Gastroesophageal sphincter (tissue), 3 donors: ENCODE measurements at regions not wholly inside any gene's neighbourhood (a gene's known extent, or its start where the extent isn't known, plus 50 kb on each side); places are given as distances from the start of the nearest gene placed in this dataset.

ENCODE experiments used
- POLR2A ChIP-seq, 2 donors: fragments of 450-650 bp; IDR thresholded peaks; one replicate each; pipeline ENCODE4 v1.6.1; 2017; ENCODE audit warnings: antibody characterized with exemption in 2 of 2, mild to moderate bottlenecking in 2 of 2, moderate library complexity in 1 of 2
- TF ChIP-seq, protein P1 (sequence below), 4 experiments: fragments of 200-600 bp in 2 of 4; fragments of 450-650 bp in 2 of 4; sonication (generic) in 1 of 4; IDR thresholded peaks; one replicate each; pipeline ENCODE4 v1.5.1; 2017 to 2019; ENCODE audit warnings: antibody characterized with exemption in 4 of 4, mild to moderate bottlenecking in 2 of 4, moderate library complexity in 2 of 4

DNA sequence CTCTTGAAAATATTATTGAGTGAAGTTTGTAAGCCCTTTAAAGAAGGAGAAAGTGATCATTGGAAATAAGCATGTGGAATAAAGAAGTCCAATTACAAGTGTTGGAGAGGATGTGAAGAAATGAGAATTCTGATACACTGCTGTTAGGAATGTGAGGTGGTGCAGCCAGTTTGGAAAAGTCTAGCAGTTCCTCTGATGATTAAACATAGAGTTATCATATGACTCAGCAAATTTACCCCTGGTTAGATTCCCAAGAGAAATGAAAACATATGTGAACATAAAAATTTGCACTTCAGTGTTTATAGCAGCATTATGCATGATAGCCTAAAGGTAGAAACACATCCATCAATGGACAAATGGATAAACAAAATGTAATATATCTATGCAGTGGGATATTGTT, 319.9 kb downstream of the AEBP2 start:
- TF ChIP-seq POLR2A (IDR thresholded peaks at IDR 0.05), result no peak
- TF ChIP-seq, protein P1, sequence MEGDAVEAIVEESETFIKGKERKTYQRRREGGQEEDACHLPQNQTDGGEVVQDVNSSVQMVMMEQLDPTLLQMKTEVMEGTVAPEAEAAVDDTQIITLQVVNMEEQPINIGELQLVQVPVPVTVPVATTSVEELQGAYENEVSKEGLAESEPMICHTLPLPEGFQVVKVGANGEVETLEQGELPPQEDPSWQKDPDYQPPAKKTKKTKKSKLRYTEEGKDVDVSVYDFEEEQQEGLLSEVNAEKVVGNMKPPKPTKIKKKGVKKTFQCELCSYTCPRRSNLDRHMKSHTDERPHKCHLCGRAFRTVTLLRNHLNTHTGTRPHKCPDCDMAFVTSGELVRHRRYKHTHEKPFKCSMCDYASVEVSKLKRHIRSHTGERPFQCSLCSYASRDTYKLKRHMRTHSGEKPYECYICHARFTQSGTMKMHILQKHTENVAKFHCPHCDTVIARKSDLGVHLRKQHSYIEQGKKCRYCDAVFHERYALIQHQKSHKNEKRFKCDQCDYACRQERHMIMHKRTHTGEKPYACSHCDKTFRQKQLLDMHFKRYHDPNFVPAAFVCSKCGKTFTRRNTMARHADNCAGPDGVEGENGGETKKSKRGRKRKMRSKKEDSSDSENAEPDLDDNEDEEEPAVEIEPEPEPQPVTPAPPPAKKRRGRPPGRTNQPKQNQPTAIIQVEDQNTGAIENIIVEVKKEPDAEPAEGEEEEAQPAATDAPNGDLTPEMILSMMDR (IDR thresholded peaks at IDR 0.05), result no peak
